ENCODE measurements at regions not wholly inside any gene's neighbourhood (a gene's known extent, or its start where the extent isn't known, plus 50 kb on each side); places are given as distances from the start of the nearest gene placed in this dataset.

DNA sequence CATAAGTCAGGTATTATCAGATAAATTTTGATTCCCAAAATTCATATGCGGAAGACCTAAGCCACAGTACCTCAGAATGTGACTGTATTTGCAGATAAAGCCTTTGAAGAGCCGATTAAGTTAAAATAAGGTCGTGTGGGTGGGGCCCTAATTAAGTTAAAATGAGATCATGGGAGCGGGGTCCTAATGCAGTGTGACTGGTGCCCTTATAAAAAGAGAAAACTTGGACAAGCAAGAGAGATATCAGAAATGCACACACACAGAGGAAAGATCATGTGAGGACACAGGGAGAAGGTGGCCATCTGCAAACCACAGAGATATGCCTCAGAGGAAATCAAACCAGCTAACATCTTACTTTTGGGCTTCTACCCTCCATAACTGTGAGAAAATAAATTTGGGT, 236.1 kb downstream of the FBXO8 start:
- no peak for TF ChIP-seq FOXP2 (optimal IDR thresholded peaks at IDR 0.05; ENCODE audit: borderline replicate concordance, extremely low read depth, extremely low read length, insufficient read depth)
- TF ChIP-seq POLR2AphosphoS5 (IDR thresholded peaks at IDR 0.05; ENCODE audit: low read depth, low read length): no peak
- no peak for TF ChIP-seq SIN3A (IDR thresholded peaks at IDR 0.05; ENCODE audit: borderline replicate concordance, insufficient read depth, low read length)
- TF ChIP-seq, protein P1, sequence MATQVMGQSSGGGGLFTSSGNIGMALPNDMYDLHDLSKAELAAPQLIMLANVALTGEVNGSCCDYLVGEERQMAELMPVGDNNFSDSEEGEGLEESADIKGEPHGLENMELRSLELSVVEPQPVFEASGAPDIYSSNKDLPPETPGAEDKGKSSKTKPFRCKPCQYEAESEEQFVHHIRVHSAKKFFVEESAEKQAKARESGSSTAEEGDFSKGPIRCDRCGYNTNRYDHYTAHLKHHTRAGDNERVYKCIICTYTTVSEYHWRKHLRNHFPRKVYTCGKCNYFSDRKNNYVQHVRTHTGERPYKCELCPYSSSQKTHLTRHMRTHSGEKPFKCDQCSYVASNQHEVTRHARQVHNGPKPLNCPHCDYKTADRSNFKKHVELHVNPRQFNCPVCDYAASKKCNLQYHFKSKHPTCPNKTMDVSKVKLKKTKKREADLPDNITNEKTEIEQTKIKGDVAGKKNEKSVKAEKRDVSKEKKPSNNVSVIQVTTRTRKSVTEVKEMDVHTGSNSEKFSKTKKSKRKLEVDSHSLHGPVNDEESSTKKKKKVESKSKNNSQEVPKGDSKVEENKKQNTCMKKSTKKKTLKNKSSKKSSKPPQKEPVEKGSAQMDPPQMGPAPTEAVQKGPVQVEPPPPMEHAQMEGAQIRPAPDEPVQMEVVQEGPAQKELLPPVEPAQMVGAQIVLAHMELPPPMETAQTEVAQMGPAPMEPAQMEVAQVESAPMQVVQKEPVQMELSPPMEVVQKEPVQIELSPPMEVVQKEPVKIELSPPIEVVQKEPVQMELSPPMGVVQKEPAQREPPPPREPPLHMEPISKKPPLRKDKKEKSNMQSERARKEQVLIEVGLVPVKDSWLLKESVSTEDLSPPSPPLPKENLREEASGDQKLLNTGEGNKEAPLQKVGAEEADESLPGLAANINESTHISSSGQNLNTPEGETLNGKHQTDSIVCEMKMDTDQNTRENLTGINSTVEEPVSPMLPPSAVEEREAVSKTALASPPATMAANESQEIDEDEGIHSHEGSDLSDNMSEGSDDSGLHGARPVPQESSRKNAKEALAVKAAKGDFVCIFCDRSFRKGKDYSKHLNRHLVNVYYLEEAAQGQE (IDR thresholded peaks at IDR 0.05; ENCODE audit: insufficient read depth in 1 of 2, low read depth in 2 of 2, low read length in 2 of 2): no peak
- TF ChIP-seq TAF1 (IDR thresholded peaks at IDR 0.05; ENCODE audit: borderline replicate concordance, insufficient read depth, low read length): no peak

DNA sequence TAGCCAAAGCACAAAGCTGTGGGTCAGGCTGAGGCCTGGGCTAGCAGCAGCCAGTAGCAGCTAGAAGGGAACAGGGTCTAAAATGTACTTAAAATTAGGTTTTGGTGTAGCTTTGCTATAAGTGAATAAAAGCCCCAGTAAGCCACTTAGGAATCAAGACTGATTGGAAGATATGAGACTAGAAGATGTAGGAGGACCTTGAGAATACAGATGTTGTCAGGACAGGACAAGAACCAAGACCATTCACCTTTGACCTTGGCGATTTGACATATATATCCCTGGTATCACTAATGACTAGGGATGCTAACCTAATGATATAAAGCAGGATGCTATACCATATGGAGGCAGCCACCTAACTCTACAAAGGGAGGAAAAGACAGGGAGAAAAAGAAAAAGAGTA, 238.1 kb downstream of the FBXO8 start:
- TF ChIP-seq, protein P1 (IDR thresholded peaks at IDR 0.05; ENCODE audit: insufficient read depth in 1 of 2, low read depth in 2 of 2, low read length in 2 of 2): no peak
- TF ChIP-seq SIN3A (IDR thresholded peaks at IDR 0.05; ENCODE audit: borderline replicate concordance, insufficient read depth, low read length): no peak
- no peak for TF ChIP-seq POLR2AphosphoS5 (IDR thresholded peaks at IDR 0.05; ENCODE audit: low read depth, low read length)
- TF ChIP-seq TAF1 (IDR thresholded peaks at IDR 0.05; ENCODE audit: borderline replicate concordance, insufficient read depth, low read length): no peak
- TF ChIP-seq FOXP2 (optimal IDR thresholded peaks at IDR 0.05; ENCODE audit: borderline replicate concordance, extremely low read depth, extremely low read length, insufficient read depth): no peak

DNA sequence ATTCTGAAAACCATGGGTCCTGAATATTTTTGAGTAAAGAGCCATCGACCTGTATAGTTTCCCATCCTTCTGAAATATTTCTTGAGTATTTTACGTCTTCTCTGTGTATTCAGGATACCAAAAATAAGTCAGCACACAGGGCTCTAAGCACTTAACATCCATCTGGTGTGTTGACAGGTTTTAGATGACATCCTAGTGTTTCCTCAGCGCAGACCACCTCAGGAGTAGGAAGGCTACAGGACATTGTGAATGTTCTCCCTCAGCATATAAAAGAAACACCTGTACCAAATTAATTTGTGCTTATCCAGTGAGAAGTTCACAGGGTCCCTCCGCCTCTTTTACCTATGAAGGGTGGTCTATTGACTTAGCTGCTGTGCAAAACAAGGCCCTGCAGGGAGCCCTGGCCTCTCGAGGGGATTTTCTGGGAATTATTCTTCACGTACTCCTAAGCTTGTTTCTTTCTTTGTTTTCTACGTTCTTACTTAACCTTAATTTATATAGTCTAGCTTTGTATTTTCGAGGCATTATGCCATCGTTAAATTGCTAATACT, 241.8 kb downstream of the FBXO8 start:
- TF ChIP-seq TAF1 (IDR thresholded peaks at IDR 0.05; ENCODE audit: borderline replicate concordance, insufficient read depth, low read length): no peak
- TF ChIP-seq FOXP2 (optimal IDR thresholded peaks at IDR 0.05; ENCODE audit: borderline replicate concordance, extremely low read depth, extremely low read length, insufficient read depth): no peak
- no peak for TF ChIP-seq SIN3A (IDR thresholded peaks at IDR 0.05; ENCODE audit: borderline replicate concordance, insufficient read depth, low read length)
- TF ChIP-seq POLR2AphosphoS5 (IDR thresholded peaks at IDR 0.05; ENCODE audit: low read depth, low read length): no peak
- TF ChIP-seq, protein P1 (IDR thresholded peaks at IDR 0.05; ENCODE audit: insufficient read depth in 1 of 2, low read depth in 2 of 2, low read length in 2 of 2): no peak

DNA sequence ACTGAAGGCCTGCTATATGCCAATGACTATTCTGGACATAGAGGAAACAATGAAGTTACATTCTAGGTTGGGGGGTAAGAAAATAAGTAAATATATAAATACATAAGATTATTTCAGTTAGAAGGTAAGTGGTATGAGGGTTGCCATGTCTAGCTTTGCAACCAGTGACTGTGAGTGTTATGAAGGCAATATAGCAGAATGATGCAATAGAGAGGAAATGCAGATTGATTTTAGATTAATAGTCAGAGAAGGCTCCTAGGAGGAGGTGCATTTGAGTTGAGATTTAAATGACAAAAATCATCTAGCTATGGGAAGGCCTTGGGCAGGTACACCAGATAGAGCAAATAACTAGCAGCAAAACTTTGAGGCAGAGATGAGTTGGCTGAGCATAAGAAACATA, 243.2 kb downstream of the FBXO8 start:
- TF ChIP-seq, protein P1 (IDR thresholded peaks at IDR 0.05; ENCODE audit: insufficient read depth in 1 of 2, low read depth in 2 of 2, low read length in 2 of 2): no peak
- no peak for TF ChIP-seq SIN3A (IDR thresholded peaks at IDR 0.05; ENCODE audit: borderline replicate concordance, insufficient read depth, low read length)

DNA sequence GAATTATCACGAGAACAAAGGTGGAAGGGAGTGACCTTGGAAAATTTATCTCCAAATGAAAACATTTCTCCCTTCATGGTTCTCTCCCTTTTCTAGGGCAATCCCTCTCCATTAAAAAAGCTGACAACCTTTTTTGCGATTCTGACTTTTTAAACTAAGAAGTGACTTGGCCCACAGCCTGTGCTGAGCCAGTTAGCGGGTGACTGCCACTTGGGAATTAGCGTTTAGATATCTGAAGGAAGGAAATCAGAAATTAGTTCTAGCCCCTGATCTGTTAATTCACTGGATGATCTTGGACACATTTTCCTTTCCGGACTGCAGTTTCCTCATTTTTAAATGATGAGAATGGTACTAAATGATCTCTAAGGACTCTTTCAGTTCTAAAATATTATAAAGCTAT, 245.0 kb downstream of the FBXO8 start:
- TF ChIP-seq, protein P1 (IDR thresholded peaks at IDR 0.05; ENCODE audit: insufficient read depth in 1 of 2, low read depth in 2 of 2, low read length in 2 of 2): no peak
- no peak for TF ChIP-seq FOXP2 (optimal IDR thresholded peaks at IDR 0.05; ENCODE audit: borderline replicate concordance, extremely low read depth, extremely low read length, insufficient read depth)
- no peak for TF ChIP-seq SIN3A (IDR thresholded peaks at IDR 0.05; ENCODE audit: borderline replicate concordance, insufficient read depth, low read length)
- TF ChIP-seq POLR2AphosphoS5 (IDR thresholded peaks at IDR 0.05; ENCODE audit: low read depth, low read length): no peak

Data from PFSK-1 (cell line).